ENCODE measurements at regions not wholly inside any gene's neighbourhood (a gene's known extent, or its start where the extent isn't known, plus 50 kb on each side); places are given as distances from the start of the nearest gene placed in this dataset.

DNA sequence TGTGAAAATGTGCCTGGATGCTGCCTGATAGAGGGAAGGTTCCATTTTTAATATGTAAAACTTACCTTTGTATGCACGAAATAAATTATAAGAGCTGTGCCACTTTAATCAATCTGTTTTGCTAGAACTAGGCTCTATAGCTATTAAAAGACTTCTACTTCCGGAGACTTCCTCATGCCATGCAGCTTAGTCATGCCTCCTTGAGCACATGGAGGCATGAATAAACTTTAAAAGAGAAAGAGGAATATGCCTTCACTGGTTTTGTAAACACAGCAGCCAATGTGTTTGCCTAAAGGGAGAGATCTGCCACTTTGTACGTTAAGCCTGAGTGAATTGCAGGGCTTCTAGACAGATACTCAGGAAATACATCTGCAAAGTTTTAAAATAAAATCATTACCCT, 604.6 kb downstream of the LRRIQ3 start:
- intact Hi-C loops (cut with DNase I, micrococcal nuclease), result no loop called here
- H3K4me1 ChIP-seq (ENCODE audit: low read depth), result peaks cover 6% of the 10 kb centered on the region
- H3K4me3 ChIP-seq, result no peak overlapping the region
- peak in 1 of 3 donors; percentile 80 for DNase-seq
- H3K9me3 ChIP-seq, result no peaks in the 10 kb centered on the region
- no peaks in the 10 kb centered on the region for H3K36me3 ChIP-seq (ENCODE audit: low read depth)
- TF ChIP-seq, protein P1, sequence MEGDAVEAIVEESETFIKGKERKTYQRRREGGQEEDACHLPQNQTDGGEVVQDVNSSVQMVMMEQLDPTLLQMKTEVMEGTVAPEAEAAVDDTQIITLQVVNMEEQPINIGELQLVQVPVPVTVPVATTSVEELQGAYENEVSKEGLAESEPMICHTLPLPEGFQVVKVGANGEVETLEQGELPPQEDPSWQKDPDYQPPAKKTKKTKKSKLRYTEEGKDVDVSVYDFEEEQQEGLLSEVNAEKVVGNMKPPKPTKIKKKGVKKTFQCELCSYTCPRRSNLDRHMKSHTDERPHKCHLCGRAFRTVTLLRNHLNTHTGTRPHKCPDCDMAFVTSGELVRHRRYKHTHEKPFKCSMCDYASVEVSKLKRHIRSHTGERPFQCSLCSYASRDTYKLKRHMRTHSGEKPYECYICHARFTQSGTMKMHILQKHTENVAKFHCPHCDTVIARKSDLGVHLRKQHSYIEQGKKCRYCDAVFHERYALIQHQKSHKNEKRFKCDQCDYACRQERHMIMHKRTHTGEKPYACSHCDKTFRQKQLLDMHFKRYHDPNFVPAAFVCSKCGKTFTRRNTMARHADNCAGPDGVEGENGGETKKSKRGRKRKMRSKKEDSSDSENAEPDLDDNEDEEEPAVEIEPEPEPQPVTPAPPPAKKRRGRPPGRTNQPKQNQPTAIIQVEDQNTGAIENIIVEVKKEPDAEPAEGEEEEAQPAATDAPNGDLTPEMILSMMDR (IDR thresholded peaks at IDR 0.05), result no peak
- ATAC-seq, result peak; percentile 100

DNA sequence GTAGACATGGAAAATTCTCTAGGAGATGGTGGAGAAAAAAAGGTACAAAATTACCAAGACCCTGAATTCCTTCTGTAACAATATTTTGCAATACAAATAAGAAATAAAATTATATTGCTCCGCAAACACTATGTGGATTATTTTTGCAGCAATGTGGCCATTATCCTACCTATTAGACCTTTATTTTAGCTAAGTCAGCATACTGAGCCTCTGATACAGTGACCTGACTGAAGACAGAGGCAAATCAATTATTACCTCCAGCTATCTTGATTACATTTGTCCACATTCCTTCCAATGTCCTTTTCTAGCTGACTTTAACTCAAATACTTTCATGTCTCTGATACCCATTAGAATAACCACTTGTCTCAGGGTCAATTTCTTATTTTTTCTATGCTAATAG, 610.9 kb downstream of the LRRIQ3 start:
- Histone ChIP-seq H3K9me3 (no peaks in the 10 kb centered on the region), H3K4me1 (ENCODE audit: low read depth) (no peaks in the 10 kb centered on the region), H3K4me3 (no peak overlapping the region), H3K36me3 (ENCODE audit: low read depth) (no peaks in the 10 kb centered on the region)
- ATAC-seq, result no peak
- TF ChIP-seq, protein P1 (IDR thresholded peaks at IDR 0.05), result no peak
- DNase-seq, result no peak
- intact Hi-C loops (cut with DNase I, micrococcal nuclease), result no loop called here

DNA sequence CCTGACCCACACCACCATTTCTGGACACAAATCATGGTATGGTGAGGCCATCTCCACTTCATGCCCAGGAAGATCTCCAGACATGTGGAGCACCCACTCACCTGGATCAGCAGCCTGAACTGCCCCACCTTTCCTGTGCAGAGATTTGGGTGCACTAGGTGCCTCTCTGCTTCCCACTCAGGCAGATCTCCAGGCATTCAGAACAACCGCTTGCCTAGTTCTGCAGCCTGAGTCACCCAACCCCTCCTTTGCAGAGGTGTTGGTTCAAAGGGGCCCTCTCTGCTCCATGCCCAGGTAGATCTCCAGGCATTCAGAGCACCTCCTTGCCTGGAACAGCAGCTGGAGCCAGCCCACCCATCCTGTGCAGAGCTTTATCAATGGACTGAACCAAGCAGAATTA, 620.8 kb downstream of the LRRIQ3 start:
- DNase-seq, result no peak
- no peaks in the 10 kb centered on the region for H3K9me3 ChIP-seq
- no peak for ATAC-seq
- intact Hi-C loops (cut with DNase I, micrococcal nuclease), result no loop called here
- H3K4me3 ChIP-seq, result no peak overlapping the region
- no peaks in the 10 kb centered on the region for H3K36me3 ChIP-seq (ENCODE audit: low read depth)
- no peaks in the 10 kb centered on the region for H3K4me1 ChIP-seq (ENCODE audit: low read depth)
- TF ChIP-seq, protein P1 (IDR thresholded peaks at IDR 0.05), result no peak

DNA sequence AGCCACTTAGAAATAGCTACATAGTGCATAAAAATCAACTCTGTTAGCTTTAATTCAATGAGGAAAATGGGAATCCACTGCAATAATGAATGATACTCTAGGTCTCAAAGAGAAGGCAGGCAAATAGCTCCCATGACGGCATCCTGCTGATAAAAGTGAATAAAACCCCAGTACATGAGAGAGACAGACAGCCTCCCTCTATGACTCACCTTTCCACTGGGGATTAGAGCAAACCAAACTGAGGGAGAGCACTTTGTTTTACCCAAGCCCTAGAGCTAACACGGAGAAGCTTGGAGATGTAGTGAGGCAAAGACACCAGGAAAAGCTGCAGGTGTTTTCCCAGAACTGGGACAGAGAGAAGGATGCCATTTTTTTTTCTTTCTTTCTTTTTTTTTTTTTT, 621.9 kb downstream of the LRRIQ3 start:
- DNase-seq (no peak), ATAC-seq (no peak)
- Histone ChIP-seq H3K4me3 (no peak overlapping the region), H3K9me3 (no peaks in the 10 kb centered on the region), H3K36me3 (ENCODE audit: low read depth) (no peaks in the 10 kb centered on the region), H3K4me1 (ENCODE audit: low read depth) (no peaks in the 10 kb centered on the region)
- intact Hi-C loops (cut with DNase I, micrococcal nuclease), result no loop called here
- TF ChIP-seq, protein P1 (IDR thresholded peaks at IDR 0.05), result no peak

DNA sequence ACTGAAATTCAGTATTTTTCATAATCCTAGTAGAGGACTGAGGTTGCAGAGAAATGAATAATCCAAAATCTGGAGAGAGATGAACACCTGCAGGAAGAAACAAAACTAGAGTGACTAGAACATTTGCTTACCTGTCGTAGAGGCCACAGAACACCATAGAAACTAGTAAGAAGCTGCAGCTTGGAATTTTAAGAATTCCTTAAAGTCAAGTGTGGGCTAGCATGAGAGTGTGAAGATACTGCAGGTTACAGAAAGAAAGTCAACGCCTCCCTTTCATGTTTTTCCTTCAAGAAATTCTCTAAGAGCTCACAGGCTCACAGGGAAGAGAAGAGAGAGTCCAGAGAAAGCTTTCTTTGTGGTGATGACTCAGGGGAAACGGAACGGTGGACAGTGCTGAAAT, 633.7 kb downstream of the LRRIQ3 start:
- no peak for DNase-seq
- no peaks in the 10 kb centered on the region for H3K36me3 ChIP-seq (ENCODE audit: low read depth)
- no peak for ATAC-seq

More for the DNA sequence above, 633.7 kb downstream of the LRRIQ3 start:
- TF ChIP-seq, protein P1 (IDR thresholded peaks at IDR 0.05), result no peak
- no peaks in the 10 kb centered on the region for H3K9me3 ChIP-seq
- intact Hi-C loops (cut with DNase I, micrococcal nuclease), result no loop called here
- H3K4me1 ChIP-seq (ENCODE audit: low read depth), result no peaks in the 10 kb centered on the region
- H3K4me3 ChIP-seq, result no peak overlapping the region
